ENCODE measurements at regions not wholly inside any gene's neighbourhood (a gene's known extent, or its start where the extent isn't known, plus 50 kb on each side); places are given as distances from the start of the nearest gene placed in this dataset.

GRCh38 chr3:107100137-107100536 lies 277.1 kb upstream of the CCDC54 start:
- TF ChIP-seq CTCF (IDR thresholded peaks at IDR 0.05; ENCODE audit: poor library complexity) (no peak), EZH2phosphoT487 (IDR thresholded peaks at IDR 0.05; ENCODE audit: low read depth, severe bottlenecking, unreplicated experiment) (no peak), EZH2 (IDR thresholded peaks at IDR 0.05; ENCODE audit: borderline replicate concordance) (no peak)
